ENCODE measurements at regions not wholly inside any gene's neighbourhood (a gene's known extent, or its start where the extent isn't known, plus 50 kb on each side); places are given as distances from the start of the nearest gene placed in this dataset.

DNA sequence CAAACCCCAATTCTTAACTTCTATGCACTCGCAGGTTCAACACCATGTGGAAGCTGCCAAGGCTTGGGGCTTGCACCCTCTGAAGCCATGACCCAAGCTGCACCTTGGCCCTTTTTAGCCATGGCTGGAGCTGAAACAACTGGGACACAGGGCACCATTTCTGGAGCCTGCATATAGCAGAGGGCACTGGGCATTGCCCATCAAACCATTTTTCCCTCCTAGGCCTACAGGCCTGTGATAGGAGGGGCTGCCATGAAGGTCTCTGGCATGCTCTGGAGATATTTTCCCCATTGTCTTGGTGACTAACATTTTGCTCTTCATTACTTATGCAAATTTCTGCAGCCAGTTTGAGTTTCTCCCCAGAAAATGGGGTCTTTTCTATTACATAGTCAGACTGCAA lies 484.7 kb downstream of the EPHA7 start:
- Histone ChIP-seq H3K27me3 (ENCODE audit: control insufficient read depth, insufficient read depth, low read length) (no peaks in the 10 kb centered on the region), H3K36me3 (ENCODE audit: control insufficient read depth, insufficient read depth, low read length) (no peaks in the 10 kb centered on the region), H3K4me3 (replicated peaks in 1 of 4; ENCODE audit: control extremely low read depth in 1 of 4, insufficient read depth in 1 of 4, low read depth in 3 of 4, low read length in 4 of 4) (no peak overlapping the region), H4K20me1 (ENCODE audit: control insufficient read depth, extremely low read depth, insufficient read depth, low read length) (no peaks in the 10 kb centered on the region), H2AFZ (ENCODE audit: low read length) (no peak overlapping the region), H3K4me2 (ENCODE audit: extremely low read depth, insufficient read depth, low read length) (no peak overlapping the region), H3K9ac (ENCODE audit: insufficient read depth, low read length) (no peak overlapping the region), H3K79me2 (ENCODE audit: control insufficient read depth, insufficient read depth, low read length) (no peaks in the 10 kb centered on the region), H3K9me3 (ENCODE audit: control insufficient read depth, insufficient read depth, low read depth, low read length) (no peaks in the 10 kb centered on the region), H3K4me1 (ENCODE audit: control insufficient read depth, extremely low read depth, insufficient read depth, low read length) (no peaks in the 10 kb centered on the region), H3K27ac (ENCODE audit: insufficient read depth, low read length) (no peak overlapping the region)
- no peak for DNase-seq (ENCODE audit: low read depth in 2 of 2)
- TF ChIP-seq, protein P1, sequence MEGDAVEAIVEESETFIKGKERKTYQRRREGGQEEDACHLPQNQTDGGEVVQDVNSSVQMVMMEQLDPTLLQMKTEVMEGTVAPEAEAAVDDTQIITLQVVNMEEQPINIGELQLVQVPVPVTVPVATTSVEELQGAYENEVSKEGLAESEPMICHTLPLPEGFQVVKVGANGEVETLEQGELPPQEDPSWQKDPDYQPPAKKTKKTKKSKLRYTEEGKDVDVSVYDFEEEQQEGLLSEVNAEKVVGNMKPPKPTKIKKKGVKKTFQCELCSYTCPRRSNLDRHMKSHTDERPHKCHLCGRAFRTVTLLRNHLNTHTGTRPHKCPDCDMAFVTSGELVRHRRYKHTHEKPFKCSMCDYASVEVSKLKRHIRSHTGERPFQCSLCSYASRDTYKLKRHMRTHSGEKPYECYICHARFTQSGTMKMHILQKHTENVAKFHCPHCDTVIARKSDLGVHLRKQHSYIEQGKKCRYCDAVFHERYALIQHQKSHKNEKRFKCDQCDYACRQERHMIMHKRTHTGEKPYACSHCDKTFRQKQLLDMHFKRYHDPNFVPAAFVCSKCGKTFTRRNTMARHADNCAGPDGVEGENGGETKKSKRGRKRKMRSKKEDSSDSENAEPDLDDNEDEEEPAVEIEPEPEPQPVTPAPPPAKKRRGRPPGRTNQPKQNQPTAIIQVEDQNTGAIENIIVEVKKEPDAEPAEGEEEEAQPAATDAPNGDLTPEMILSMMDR (conservative IDR thresholded peaks at IDR 0.05 in 1 of 2, IDR thresholded peaks at IDR 0.05 in 1 of 2; ENCODE audit: low read depth in 1 of 2, low read length in 2 of 2) = no peak
- TF ChIP-seq EZH2 (IDR thresholded peaks at IDR 0.05; ENCODE audit: low read length, missing control alignments) = no peak

DNA sequence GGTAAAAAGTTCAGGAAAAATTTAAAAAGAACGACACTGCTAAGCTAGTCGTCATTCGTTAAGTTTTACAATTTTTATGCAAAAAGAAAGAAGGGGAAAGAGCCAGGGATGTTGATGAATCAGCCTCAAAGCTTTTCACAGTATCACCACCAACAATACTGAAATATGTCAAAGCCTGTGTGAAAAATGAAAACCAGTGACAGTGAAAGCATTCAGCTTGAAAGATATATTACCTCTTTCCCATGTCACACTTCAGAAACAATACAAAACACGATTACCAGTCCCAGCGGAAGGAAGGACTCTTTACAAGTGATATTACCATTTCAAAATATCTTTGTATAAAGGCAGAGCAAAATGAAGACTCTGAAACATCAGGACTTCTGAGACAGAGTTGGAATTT lies 489.2 kb downstream of the EPHA7 start:
- Histone ChIP-seq H3K4me3 (replicated peaks in 1 of 4; ENCODE audit: control extremely low read depth in 1 of 4, insufficient read depth in 1 of 4, low read depth in 3 of 4, low read length in 4 of 4) (no peak overlapping the region), H2AFZ (ENCODE audit: low read length) (no peak overlapping the region), H3K27me3 (ENCODE audit: control insufficient read depth, insufficient read depth, low read length) (no peaks in the 10 kb centered on the region), H3K27ac (ENCODE audit: insufficient read depth, low read length) (no peak overlapping the region), H3K4me1 (ENCODE audit: control insufficient read depth, extremely low read depth, insufficient read depth, low read length) (no peaks in the 10 kb centered on the region), H3K79me2 (ENCODE audit: control insufficient read depth, insufficient read depth, low read length) (no peaks in the 10 kb centered on the region), H3K9ac (ENCODE audit: insufficient read depth, low read length) (no peak overlapping the region), H3K36me3 (ENCODE audit: control insufficient read depth, insufficient read depth, low read length) (no peaks in the 10 kb centered on the region), H3K4me2 (ENCODE audit: extremely low read depth, insufficient read depth, low read length) (no peak overlapping the region), H3K9me3 (ENCODE audit: control insufficient read depth, insufficient read depth, low read depth, low read length) (no peaks in the 10 kb centered on the region), H4K20me1 (ENCODE audit: control insufficient read depth, extremely low read depth, insufficient read depth, low read length) (no peaks in the 10 kb centered on the region)
- TF ChIP-seq, protein P1 (conservative IDR thresholded peaks at IDR 0.05 in 1 of 2, IDR thresholded peaks at IDR 0.05 in 1 of 2; ENCODE audit: low read depth in 1 of 2, low read length in 2 of 2) = no peak
- no peak for TF ChIP-seq EZH2 (IDR thresholded peaks at IDR 0.05; ENCODE audit: low read length, missing control alignments)
- no peak for DNase-seq (ENCODE audit: low read depth in 2 of 2)

DNA sequence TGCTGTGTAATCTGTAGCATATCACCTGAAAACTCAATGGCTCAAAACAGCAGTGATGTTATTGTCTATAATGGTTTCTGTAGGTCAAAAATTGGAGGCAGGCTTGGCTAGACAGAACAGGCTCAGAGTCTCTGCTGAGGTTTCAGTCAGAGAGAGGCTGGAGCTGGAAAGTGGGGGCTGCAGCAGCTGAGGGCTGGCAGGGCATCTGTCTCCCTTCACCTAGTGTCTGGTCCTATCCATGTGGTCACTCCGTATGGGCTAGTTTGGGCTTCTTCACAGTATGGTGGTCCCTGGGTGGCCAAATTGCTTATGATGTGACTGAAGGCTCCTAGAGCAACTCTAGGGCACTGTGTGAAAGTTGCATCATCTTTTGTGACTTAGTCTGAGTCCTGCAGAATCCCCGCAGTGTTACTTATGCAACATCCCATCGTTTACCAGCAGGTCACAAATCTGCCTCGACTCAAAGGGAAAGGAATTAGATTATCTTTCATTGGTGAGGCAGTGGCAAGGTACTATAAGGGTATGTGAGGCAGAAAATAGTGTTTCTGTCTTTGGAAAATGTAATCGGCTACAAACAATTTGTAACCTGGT lies 497.0 kb downstream of the EPHA7 start:
- TF ChIP-seq EZH2 (IDR thresholded peaks at IDR 0.05; ENCODE audit: low read length, missing control alignments) = no peak
- TF ChIP-seq, protein P1 (conservative IDR thresholded peaks at IDR 0.05 in 1 of 2, IDR thresholded peaks at IDR 0.05 in 1 of 2; ENCODE audit: low read depth in 1 of 2, low read length in 2 of 2) = no peak
- no peak overlapping the region for H3K9ac ChIP-seq (ENCODE audit: insufficient read depth, low read length)
- H3K4me3 ChIP-seq (replicated peaks in 1 of 4; ENCODE audit: control extremely low read depth in 1 of 4, insufficient read depth in 1 of 4, low read depth in 3 of 4, low read length in 4 of 4) = no peak overlapping the region
- no peak for DNase-seq (ENCODE audit: low read depth in 2 of 2)
- H2AFZ ChIP-seq (ENCODE audit: low read length) = no peak overlapping the region
- H3K27ac ChIP-seq (ENCODE audit: insufficient read depth, low read length) = no peak overlapping the region
- H3K36me3 ChIP-seq (ENCODE audit: control insufficient read depth, insufficient read depth, low read length) = no peaks in the 10 kb centered on the region
- no peaks in the 10 kb centered on the region for H3K9me3 ChIP-seq (ENCODE audit: control insufficient read depth, insufficient read depth, low read depth, low read length)
- H3K4me2 ChIP-seq (ENCODE audit: extremely low read depth, insufficient read depth, low read length) = no peak overlapping the region
- H3K4me1 ChIP-seq (ENCODE audit: control insufficient read depth, extremely low read depth, insufficient read depth, low read length) = no peaks in the 10 kb centered on the region
- no peaks in the 10 kb centered on the region for H4K20me1 ChIP-seq (ENCODE audit: control insufficient read depth, extremely low read depth, insufficient read depth, low read length)
- H3K27me3 ChIP-seq (ENCODE audit: control insufficient read depth, insufficient read depth, low read length) = no peaks in the 10 kb centered on the region
- H3K79me2 ChIP-seq (ENCODE audit: control insufficient read depth, insufficient read depth, low read length) = no peaks in the 10 kb centered on the region

Measured in fibroblast of lung (primary cell).